Mammary epithelial cell (primary cell): ENCODE measurements at regions not wholly inside any gene's neighbourhood (a gene's known extent, or its start where the extent isn't known, plus 50 kb on each side); places are given as distances from the start of the nearest gene placed in this dataset.

Experiments used
- EZH2 ChIP-seq: IDR thresholded peaks from 2 replicates; pipeline ENCODE4 v1.6.1; 2012; ENCODE audit warnings: low read length, inconsistent platforms, borderline replicate concordance
- TF ChIP-seq, protein P1 (sequence below), 2 donors: IDR thresholded peaks in 1 of 2; conservative IDR thresholded peaks in 1 of 2; 2 replicates each; pipeline ENCODE4 v1.5.1; 2011 to 2012; ENCODE audit warnings: inconsistent platforms in 2 of 2, low read length in 2 of 2, mild to moderate bottlenecking in 2 of 2, control low read depth in 1 of 2, low read depth in 1 of 2; ENCODE audit not compliant: insufficient read depth in 1 of 2; ENCODE audit errors: extremely low read depth in 1 of 2

DNA sequence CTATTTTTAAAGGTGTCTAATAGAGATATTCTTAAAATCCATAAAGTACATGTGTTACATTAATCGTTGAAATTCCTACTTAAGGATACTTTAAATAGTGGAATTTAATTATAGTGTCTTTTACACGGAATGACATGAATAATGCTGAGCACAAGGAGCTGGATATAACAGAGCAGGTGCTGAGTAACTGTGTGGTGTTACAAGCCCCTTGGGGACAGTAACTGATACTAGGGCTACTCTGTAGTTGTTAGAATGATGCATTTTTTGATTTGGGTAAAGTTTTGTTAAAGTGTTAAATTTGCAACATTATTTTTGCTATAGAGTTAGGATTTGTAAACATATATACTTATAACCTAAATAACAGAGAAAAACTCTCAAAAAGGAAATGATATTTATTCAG is 1496.1 kb downstream of the OTOL1 start:
- TF ChIP-seq EZH2 = no peak
- TF ChIP-seq, protein P1, sequence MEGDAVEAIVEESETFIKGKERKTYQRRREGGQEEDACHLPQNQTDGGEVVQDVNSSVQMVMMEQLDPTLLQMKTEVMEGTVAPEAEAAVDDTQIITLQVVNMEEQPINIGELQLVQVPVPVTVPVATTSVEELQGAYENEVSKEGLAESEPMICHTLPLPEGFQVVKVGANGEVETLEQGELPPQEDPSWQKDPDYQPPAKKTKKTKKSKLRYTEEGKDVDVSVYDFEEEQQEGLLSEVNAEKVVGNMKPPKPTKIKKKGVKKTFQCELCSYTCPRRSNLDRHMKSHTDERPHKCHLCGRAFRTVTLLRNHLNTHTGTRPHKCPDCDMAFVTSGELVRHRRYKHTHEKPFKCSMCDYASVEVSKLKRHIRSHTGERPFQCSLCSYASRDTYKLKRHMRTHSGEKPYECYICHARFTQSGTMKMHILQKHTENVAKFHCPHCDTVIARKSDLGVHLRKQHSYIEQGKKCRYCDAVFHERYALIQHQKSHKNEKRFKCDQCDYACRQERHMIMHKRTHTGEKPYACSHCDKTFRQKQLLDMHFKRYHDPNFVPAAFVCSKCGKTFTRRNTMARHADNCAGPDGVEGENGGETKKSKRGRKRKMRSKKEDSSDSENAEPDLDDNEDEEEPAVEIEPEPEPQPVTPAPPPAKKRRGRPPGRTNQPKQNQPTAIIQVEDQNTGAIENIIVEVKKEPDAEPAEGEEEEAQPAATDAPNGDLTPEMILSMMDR (conservative IDR thresholded peaks at IDR 0.05 in 1 of 2, IDR thresholded peaks at IDR 0.05 in 1 of 2; ENCODE audit: extremely low read depth in 1 of 2, insufficient read depth in 1 of 2, low read depth in 1 of 2, low read length in 2 of 2) = no peak
